HCT116 (cell line): ENCODE measurements at regions not wholly inside any gene's neighbourhood (a gene's known extent, or its start where the extent isn't known, plus 50 kb on each side); places are given as distances from the start of the nearest gene placed in this dataset.

Experiments
- ATAC-seq: fragments of 200-7000 bp; cut with Tn5 transposase; 2 replicates; pipeline ENCODE4 v1.9.1; 2020; ENCODE audit warnings: mild to moderate bottlenecking, moderate library complexity
- BruUV-seq: library from RNA; stranded (reverse); fragments of 400-500 nt; replicated peaks from 2 replicates; lab custom pipeline; 2021; lab: Mats Ljungman, UMichigan
- CTCF ChIA-PET: fragments of 300-600 bp; sonication (Branson Sonifier 250); formaldehyde crosslinking; loops from one replicate; lab custom pipeline; 2021; ENCODE audit warnings: antibody characterized with exemption; lab: Charles Lee
- POLR2A ChIA-PET: fragments of 300-600, 350-600 bp; sonication (Branson Sonifier 250); formaldehyde crosslinking; loops from one replicate; lab custom pipeline; 2021; ENCODE audit warnings: antibody characterized with exemption; lab: Charles Lee
- RAD21 ChIA-PET, 2 experiments: fragments of 300-600 bp; sonication (Branson Sonifier 250); formaldehyde crosslinking; loops; one replicate each; lab custom pipeline; 2023; ENCODE audit warnings: low total read pairs in 2 of 2; ENCODE audit not compliant: uncharacterized antibody in 2 of 2, unreplicated experiment in 2 of 2, low non-redundant PET in 1 of 2; lab: Charles Lee
- DNase-seq: peaks from one replicate; pipeline ENCODE4 v3.0.0-alpha.2; 2010; ENCODE audit warnings: low read depth, low spot score
- H2AFZ ChIP-seq: fragments of 200-600 bp; shearing (Covaris generic), sonication (generic); 2 replicates; pipeline ENCODE4 v1.6.1; 2017; ENCODE audit warnings: low read depth, mixed run types, mixed read lengths, antibody characterized with exemption, low read length; ENCODE audit not compliant: poor library complexity, severe bottlenecking
- H3K27ac ChIP-seq: 2 replicates; pipeline ENCODE4 v1.5.1; 2012; ENCODE audit warnings: low read depth, low read length
- H3K27me3 ChIP-seq: fragments of 200-600 bp; sonication (generic); 2 replicates; pipeline ENCODE4 v1.6.1; 2016; ENCODE audit warnings: mixed run types, low read length, mixed read lengths; ENCODE audit not compliant: insufficient read depth
- H3K36me3 ChIP-seq, 2 experiments: fragments of 200-500 bp in 1 of 2; fragments of 200-600 bp in 1 of 2; sonication (Bioruptor generic) in 1 of 2; sonication (generic) in 1 of 2; 2 replicates each; pipeline versions ENCODE4 v1.5.1 to v1.6.1; 2014 to 2016; ENCODE audit warnings: low read length in 2 of 2, inconsistent platforms in 1 of 2, mixed read lengths in 1 of 2, mixed run types in 1 of 2; ENCODE audit not compliant: insufficient read depth in 2 of 2, control insufficient read depth in 1 of 2
- H3K4me1 ChIP-seq, 2 experiments: fragments of 200-600 bp in 1 of 2; sonication (generic) in 1 of 2; 2 replicates each; pipeline versions ENCODE4 v1.5.1 to v1.6.1; 2012 to 2017; ENCODE audit warnings: low read length in 2 of 2, inconsistent platforms in 1 of 2, mild to moderate bottlenecking in 1 of 2, mixed read lengths in 1 of 2, mixed run types in 1 of 2, moderate library complexity in 1 of 2; ENCODE audit not compliant: insufficient read depth in 2 of 2, control insufficient read depth in 1 of 2
- H3K4me2 ChIP-seq: fragments of 200-600 bp; sonication (generic); 2 replicates; pipeline ENCODE4 v1.6.1; 2017; ENCODE audit warnings: mixed run types, low read length, mixed read lengths
- H3K4me3 ChIP-seq, 2 experiments: fragments of 200-600 bp in 1 of 2; sonication (generic) in 1 of 2; replicated peaks in 1 of 2; 2 replicates each; pipeline ENCODE4 v1.5.1; 2011 to 2016; ENCODE audit warnings: low read length in 2 of 2, control low read depth in 1 of 2, low read depth in 1 of 2, mild to moderate bottlenecking in 1 of 2, mixed read lengths in 1 of 2, mixed run types in 1 of 2
- H3K79me2 ChIP-seq: fragments of 200-600 bp; sonication (generic); 2 replicates; pipeline ENCODE4 v1.6.1; 2017; ENCODE audit warnings: mild to moderate bottlenecking, mixed run types, low read length, moderate library complexity, mixed read lengths; ENCODE audit not compliant: insufficient read depth
- H3K9ac ChIP-seq: fragments of 200-600 bp; sonication (generic); 2 replicates; pipeline ENCODE4 v1.6.1; 2016; ENCODE audit warnings: low read length, mixed read lengths
- H3K9me2 ChIP-seq: fragments of 200-600 bp; sonication (generic), shearing (Covaris generic); 2 replicates; pipeline ENCODE4 v1.6.1; 2017; ENCODE audit warnings: mixed run types, mild to moderate bottlenecking, moderate library complexity; ENCODE audit not compliant: insufficient read depth
- H3K9me3 ChIP-seq, 2 experiments: fragments of 200-500 bp in 1 of 2; fragments of 200-600 bp in 1 of 2; sonication (Bioruptor generic) in 1 of 2; sonication (generic) in 1 of 2; 2 replicates each; pipeline ENCODE4 v1.6.1; 2014 to 2017; ENCODE audit warnings: low read length in 2 of 2, mixed read lengths in 2 of 2, inconsistent platforms in 1 of 2, low read depth in 1 of 2, mild to moderate bottlenecking in 1 of 2, mixed run types in 1 of 2, moderate library complexity in 1 of 2; ENCODE audit not compliant: control insufficient read depth in 1 of 2, insufficient read depth in 1 of 2
- H4K20me1 ChIP-seq: fragments of 200-600 bp; sonication (generic), shearing (Covaris generic); 2 replicates; pipeline ENCODE4 v1.6.1; 2017; ENCODE audit warnings: mixed run types, mild to moderate bottlenecking, moderate library complexity; ENCODE audit not compliant: insufficient read depth
- ELF1 ChIP-seq: IDR thresholded peaks from 2 replicates; pipeline ENCODE4 v1.6.1; 2012; ENCODE audit warnings: low read depth, borderline replicate concordance
- EZH2 ChIP-seq: fragments of 200-600 bp; sonication (generic); IDR thresholded peaks from 2 replicates; pipeline ENCODE4 v1.6.1; 2017; ENCODE audit warnings: antibody characterized with exemption, mixed run types
- JUND ChIP-seq: IDR thresholded peaks from 2 replicates; pipeline ENCODE4 v1.6.1; 2012
- POLR2A ChIP-seq: IDR thresholded peaks from 2 replicates; pipeline ENCODE4 v1.7.0; 2011; ENCODE audit warnings: borderline replicate concordance; ENCODE audit not compliant: insufficient read depth, insufficient read length; ENCODE audit errors: extremely low read depth
- POLR2AphosphoS5 ChIP-seq: IDR thresholded peaks from 2 replicates; pipeline ENCODE4 v1.6.1; 2011; ENCODE audit warnings: mild to moderate bottlenecking, low read depth, low read length, moderate library complexity
- RAD21 ChIP-seq: IDR thresholded peaks from 2 replicates; pipeline ENCODE4 v1.6.1; 2012; ENCODE audit warnings: low read depth, mild to moderate bottlenecking
- SIN3A ChIP-seq: IDR thresholded peaks from 2 replicates; pipeline ENCODE4 v1.6.1; 2012; ENCODE audit warnings: low read depth
- SRF ChIP-seq: IDR thresholded peaks from 2 replicates; pipeline ENCODE4 v1.6.1; 2012; ENCODE audit warnings: low read depth
- TCF7L2 ChIP-seq: IDR thresholded peaks from 2 replicates; pipeline ENCODE4 v1.7.0; 2011; ENCODE audit warnings: borderline replicate concordance, inconsistent platforms; ENCODE audit not compliant: insufficient read depth, insufficient read length; ENCODE audit errors: extremely low read depth
- YY1 ChIP-seq: IDR thresholded peaks from 2 replicates; pipeline ENCODE4 v1.6.1; 2011; ENCODE audit warnings: low read length, low read depth, moderate library complexity, mild to moderate bottlenecking; ENCODE audit not compliant: insufficient replicate concordance; ENCODE audit errors: extremely low read depth
- ZNF274 ChIP-seq: fragments of 200-500 bp; sonication (Bioruptor generic); IDR thresholded peaks from 2 replicates; pipeline ENCODE4 v1.6.1; 2014; ENCODE audit warnings: mild to moderate bottlenecking, low read depth, low read length, inconsistent platforms
- intact Hi-C: fragments of 100-400 bp; cut with micrococcal nuclease; formaldehyde crosslinking; loops from 2 replicates; pipeline ENCODE4 v1.10.0; 2022
- TF ChIP-seq, protein P1 (sequence below): IDR thresholded peaks from 2 replicates; pipeline ENCODE4 v1.6.1; 2011; ENCODE audit warnings: mild to moderate bottlenecking, low read length, moderate library complexity; ENCODE audit not compliant: insufficient replicate concordance; ENCODE audit errors: extremely low read depth
- TF ChIP-seq, protein P2 (sequence below): IDR thresholded peaks from 2 replicates; pipeline ENCODE4 v1.6.1; 2012; ENCODE audit warnings: low read depth
- TF ChIP-seq, protein P3 (sequence below), 3 experiments: fragments of 200-600 bp in 1 of 3; sonication (generic) in 1 of 3; IDR thresholded peaks in 2 of 3; conservative IDR thresholded peaks in 1 of 3; 2 replicates each; pipeline ENCODE4 v1.5.1; 2012 to 2017; ENCODE audit warnings: low read depth in 2 of 3, low read length in 2 of 3, antibody characterized with exemption in 1 of 3, borderline replicate concordance in 1 of 3, control low read depth in 1 of 3, mild to moderate bottlenecking in 1 of 3, mixed read lengths in 1 of 3, mixed run types in 1 of 3, moderate library complexity in 1 of 3; ENCODE audit not compliant: insufficient read depth in 1 of 3
- TF ChIP-seq, protein P4 (sequence below): IDR thresholded peaks from 2 replicates; pipeline ENCODE4 v1.6.1; 2012
- TF ChIP-seq, protein P5 (sequence below): IDR thresholded peaks from 2 replicates; pipeline ENCODE4 v1.6.1; 2012

DNA sequence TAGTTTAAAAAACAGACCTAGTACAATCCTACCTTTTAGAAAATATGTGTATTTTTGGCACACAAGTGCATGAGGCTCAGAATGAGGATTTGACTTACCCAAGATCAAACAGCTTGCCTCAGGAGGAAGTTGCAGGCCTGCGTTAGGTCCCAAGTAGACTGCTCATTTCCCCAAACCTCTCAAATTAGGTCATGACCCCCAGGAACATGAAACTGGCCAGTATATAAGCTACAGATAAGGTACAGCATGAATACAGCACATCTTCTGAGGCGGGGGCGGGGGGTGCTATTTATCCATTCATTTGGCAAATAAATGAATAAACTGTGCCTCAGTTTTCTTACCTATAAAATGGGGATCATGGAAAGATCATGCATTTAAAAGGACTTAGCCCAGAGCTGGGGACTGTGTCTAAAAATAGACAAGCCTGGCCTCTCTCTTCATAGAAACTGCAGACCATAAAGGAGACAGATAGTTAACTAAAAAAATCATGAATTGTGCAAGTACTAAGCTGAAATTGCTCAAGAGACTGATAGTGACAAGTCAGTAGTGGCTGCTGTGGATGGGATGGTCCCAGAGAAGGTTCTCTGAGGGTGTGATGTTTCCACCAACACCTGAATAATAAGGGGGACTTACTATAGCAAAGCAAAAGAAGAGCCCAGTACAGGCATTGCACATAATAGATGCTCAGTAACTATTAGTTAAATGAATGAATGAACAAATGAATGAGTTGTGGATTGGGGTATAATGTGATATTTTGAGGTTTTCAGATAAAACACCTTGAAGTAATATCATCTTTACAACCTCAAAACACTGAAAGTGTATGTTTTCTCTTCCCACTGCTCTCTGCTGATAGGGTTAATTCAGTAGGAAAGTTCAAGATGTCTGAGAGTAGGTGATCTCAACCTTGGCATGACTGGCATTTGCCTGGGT is 258.5 kb upstream of the PROK2 start:
- Histone ChIP-seq H3K4me2 (no peak overlapping the region), H3K9ac (no peak overlapping the region), H3K9me3 (no peaks in the 10 kb centered on the region), H3K79me2 (no peaks in the 10 kb centered on the region), H3K9me2 (no peaks in the 10 kb centered on the region), H3K4me3 (no peak overlapping the region), H4K20me1 (no peaks in the 10 kb centered on the region), H2AFZ (no peak overlapping the region), H3K36me3 (no peaks in the 10 kb centered on the region), H3K27ac (no peak overlapping the region), H3K27me3 (peaks cover 4% of the 10 kb centered on the region; the same call in 1 of the 2 replicates), H3K4me1 (no peaks in the 10 kb centered on the region)
- ChIA-PET POLR2A (no interaction called here), RAD21 (no interaction called here), CTCF (no interaction called here)
- ATAC-seq (no peak), DNase-seq (no peak)
- intact Hi-C loops: no loop called here
- no TSS peak for BruUV-seq
- TF ChIP-seq SIN3A (no peak), ELF1 (no peak), YY1 (no peak), ZNF274 (no peak), SRF (no peak), POLR2AphosphoS5 (no peak), TCF7L2 (no peak), RAD21 (no peak), POLR2A (no peak), JUND (no peak), EZH2 (no peak)
- TF ChIP-seq, protein P1, sequence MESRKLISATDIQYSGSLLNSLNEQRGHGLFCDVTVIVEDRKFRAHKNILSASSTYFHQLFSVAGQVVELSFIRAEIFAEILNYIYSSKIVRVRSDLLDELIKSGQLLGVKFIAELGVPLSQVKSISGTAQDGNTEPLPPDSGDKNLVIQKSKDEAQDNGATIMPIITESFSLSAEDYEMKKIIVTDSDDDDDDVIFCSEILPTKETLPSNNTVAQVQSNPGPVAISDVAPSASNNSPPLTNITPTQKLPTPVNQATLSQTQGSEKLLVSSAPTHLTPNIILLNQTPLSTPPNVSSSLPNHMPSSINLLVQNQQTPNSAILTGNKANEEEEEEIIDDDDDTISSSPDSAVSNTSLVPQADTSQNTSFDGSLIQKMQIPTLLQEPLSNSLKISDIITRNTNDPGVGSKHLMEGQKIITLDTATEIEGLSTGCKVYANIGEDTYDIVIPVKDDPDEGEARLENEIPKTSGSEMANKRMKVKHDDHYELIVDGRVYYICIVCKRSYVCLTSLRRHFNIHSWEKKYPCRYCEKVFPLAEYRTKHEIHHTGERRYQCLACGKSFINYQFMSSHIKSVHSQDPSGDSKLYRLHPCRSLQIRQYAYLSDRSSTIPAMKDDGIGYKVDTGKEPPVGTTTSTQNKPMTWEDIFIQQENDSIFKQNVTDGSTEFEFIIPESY: no peak
- TF ChIP-seq, protein P2, sequence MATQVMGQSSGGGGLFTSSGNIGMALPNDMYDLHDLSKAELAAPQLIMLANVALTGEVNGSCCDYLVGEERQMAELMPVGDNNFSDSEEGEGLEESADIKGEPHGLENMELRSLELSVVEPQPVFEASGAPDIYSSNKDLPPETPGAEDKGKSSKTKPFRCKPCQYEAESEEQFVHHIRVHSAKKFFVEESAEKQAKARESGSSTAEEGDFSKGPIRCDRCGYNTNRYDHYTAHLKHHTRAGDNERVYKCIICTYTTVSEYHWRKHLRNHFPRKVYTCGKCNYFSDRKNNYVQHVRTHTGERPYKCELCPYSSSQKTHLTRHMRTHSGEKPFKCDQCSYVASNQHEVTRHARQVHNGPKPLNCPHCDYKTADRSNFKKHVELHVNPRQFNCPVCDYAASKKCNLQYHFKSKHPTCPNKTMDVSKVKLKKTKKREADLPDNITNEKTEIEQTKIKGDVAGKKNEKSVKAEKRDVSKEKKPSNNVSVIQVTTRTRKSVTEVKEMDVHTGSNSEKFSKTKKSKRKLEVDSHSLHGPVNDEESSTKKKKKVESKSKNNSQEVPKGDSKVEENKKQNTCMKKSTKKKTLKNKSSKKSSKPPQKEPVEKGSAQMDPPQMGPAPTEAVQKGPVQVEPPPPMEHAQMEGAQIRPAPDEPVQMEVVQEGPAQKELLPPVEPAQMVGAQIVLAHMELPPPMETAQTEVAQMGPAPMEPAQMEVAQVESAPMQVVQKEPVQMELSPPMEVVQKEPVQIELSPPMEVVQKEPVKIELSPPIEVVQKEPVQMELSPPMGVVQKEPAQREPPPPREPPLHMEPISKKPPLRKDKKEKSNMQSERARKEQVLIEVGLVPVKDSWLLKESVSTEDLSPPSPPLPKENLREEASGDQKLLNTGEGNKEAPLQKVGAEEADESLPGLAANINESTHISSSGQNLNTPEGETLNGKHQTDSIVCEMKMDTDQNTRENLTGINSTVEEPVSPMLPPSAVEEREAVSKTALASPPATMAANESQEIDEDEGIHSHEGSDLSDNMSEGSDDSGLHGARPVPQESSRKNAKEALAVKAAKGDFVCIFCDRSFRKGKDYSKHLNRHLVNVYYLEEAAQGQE: no peak
- TF ChIP-seq, protein P3, sequence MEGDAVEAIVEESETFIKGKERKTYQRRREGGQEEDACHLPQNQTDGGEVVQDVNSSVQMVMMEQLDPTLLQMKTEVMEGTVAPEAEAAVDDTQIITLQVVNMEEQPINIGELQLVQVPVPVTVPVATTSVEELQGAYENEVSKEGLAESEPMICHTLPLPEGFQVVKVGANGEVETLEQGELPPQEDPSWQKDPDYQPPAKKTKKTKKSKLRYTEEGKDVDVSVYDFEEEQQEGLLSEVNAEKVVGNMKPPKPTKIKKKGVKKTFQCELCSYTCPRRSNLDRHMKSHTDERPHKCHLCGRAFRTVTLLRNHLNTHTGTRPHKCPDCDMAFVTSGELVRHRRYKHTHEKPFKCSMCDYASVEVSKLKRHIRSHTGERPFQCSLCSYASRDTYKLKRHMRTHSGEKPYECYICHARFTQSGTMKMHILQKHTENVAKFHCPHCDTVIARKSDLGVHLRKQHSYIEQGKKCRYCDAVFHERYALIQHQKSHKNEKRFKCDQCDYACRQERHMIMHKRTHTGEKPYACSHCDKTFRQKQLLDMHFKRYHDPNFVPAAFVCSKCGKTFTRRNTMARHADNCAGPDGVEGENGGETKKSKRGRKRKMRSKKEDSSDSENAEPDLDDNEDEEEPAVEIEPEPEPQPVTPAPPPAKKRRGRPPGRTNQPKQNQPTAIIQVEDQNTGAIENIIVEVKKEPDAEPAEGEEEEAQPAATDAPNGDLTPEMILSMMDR (IDR thresholded peaks at IDR 0.05 in 2 of 3, conservative IDR thresholded peaks at IDR 0.05 in 1 of 3; ENCODE audit: borderline replicate concordance in 1 of 3, insufficient read depth in 1 of 3, low read depth in 2 of 3, low read length in 2 of 3): no peak
- TF ChIP-seq, protein P4, sequence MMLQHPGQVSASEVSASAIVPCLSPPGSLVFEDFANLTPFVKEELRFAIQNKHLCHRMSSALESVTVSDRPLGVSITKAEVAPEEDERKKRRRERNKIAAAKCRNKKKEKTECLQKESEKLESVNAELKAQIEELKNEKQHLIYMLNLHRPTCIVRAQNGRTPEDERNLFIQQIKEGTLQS: no peak
- TF ChIP-seq, protein P5, sequence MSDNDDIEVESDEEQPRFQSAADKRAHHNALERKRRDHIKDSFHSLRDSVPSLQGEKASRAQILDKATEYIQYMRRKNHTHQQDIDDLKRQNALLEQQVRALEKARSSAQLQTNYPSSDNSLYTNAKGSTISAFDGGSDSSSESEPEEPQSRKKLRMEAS: no peak
